HG03108 (cell line): ENCODE measurements at regions not wholly inside any gene's neighbourhood (a gene's known extent, or its start where the extent isn't known, plus 50 kb on each side); places are given as distances from the start of the nearest gene placed in this dataset.

Source experiments
- ATAC-seq: cut with Tn5 transposase; IDR thresholded peaks from one replicate; pipeline ENCODE4 v1.9.1; 2021; ENCODE audit warnings: moderate library complexity; ENCODE audit not compliant: unreplicated experiment

DNA sequence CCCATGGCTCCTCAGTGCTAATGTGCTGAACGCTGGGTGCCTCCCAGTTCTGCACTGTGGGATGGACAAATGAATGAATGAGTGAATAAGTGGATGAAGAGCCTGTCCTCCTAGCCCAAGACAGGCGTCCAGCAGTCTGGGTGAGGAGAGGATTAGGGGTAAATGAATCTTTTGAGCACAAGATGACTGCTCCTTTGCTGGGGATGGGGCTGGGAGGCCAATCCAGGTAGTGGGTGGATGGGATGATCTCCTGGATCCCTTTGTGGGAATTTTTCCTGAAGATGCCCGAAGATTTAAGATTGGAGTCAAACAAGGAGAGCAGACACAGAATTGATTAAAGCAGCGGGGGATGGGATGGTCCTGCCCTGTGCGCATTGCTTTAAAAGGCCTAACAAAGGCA is 65.3 kb upstream of the MLN start:
- ATAC-seq: no peak

DNA sequence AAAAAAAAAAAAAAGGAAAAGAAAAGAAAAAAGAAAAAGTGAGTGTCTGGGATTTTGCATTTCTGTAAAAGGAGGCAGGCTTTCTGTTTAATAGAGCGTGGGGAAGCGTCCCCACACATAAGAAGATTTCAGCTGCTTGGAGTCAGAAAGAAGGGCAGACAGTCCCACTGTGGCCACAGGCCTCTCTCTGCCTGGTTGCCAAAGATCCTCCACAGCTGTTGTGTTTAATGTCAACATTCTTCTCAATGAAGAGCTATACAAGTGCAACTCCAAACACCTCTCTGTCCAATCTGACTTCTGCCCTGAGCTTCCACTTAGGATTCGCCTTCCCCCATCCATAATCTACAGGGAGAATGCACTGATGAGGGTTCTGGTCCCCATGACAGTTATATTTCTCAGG is 64.3 kb upstream of the MLN start:
- no peak for ATAC-seq

DNA sequence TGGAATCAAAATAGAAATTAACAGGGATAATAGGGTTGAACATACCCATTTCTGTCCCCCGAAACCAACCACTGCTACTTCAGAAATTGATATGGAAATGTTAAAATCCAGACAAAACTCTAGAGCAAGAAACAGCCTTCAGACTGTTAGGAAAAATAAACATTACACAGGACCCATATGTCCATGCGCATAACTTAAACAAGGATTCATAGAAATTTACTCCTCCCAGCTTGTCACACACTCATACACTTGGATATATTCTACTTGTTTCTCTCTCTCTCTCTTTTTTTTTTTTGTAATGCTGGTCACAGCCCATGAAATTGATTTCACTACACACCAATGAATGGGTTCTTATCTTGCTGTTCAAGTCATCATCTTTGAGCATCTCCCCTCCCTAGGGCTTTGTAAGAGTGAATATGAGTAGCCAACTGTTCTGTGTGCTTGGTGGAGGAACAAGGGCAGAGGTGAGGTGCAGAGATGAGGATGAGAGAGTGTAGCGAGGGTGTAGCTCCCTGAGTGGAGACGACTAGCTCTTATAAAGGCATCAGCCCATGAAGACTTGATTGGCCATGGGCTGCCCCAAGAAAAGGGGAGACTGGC is 61.8 kb upstream of the MLN start:
- ATAC-seq: no peak

DNA sequence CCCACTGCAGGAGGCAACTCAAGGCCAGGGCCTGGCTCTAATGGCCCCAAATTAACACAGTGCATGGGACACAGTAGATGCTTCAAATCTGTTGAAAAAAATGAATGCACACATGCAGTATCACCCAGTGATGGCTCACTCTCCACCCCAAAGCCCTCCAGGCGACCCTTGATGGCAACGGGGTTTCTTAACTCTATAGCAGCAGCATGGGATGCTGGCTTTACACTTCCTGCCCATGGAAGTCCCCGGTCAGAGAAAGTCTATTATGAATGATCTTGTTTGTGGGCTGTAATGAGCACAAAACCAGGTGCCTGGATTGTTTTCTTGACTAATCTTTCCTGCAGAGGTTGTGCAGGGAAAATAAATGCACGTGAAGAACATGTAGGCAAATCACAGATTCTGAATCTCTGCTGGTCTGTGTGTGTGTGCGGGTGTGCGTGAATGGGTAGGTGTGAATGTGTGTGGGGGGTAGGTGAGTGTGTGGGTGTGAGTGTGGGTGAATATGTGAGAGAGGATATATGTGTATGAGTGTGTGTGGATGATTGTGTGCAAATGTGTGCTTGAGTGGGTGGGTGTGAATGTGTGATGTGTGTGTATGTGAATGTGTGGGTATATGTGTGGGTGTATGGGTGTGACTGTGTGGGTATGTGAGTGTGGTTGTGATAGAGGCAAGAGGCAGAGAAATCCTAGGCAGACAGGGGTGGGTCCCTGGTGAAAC is 60.1 kb upstream of the MLN start:
- ATAC-seq: no peak

DNA sequence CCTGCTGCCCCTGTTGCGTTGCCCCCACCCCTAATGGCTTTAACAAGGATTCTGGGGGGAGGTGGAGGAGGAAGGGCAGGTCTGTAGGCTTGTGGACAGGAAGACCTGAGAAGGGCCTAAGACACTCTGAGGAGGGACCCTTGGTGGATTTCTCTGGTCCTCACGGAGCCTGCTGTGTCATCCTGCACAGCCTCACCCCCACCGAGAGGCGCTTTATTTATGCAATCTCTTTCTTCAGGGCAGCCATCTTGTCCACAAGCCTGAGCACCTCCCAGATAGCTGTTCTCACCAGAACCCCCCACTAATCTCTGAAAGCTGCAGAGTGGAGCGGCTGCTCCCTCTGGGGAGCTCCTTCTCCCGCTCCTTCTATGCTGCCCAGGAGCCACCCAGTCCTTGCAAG is 59.3 kb upstream of the MLN start:
- no peak for ATAC-seq

DNA sequence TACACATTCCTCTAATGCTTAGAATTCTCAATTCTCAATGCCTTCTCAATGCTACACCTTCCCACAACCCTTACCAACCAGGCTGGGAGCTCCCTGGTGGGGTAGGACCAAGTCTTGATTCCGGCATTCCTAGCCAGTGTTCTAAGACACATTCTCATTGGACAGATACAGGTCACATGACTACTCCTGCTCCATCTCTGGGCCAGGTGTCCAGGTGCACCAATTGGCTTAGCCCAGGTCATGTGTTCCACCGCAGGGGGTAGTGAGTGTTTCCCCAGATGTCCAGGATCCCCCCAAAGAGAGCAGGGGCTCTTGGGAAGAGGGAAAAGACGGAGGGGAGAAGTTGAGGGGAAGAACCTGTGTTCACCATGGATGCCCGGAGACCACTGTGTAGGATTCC is 58.7 kb upstream of the MLN start:
- no peak for ATAC-seq

DNA sequence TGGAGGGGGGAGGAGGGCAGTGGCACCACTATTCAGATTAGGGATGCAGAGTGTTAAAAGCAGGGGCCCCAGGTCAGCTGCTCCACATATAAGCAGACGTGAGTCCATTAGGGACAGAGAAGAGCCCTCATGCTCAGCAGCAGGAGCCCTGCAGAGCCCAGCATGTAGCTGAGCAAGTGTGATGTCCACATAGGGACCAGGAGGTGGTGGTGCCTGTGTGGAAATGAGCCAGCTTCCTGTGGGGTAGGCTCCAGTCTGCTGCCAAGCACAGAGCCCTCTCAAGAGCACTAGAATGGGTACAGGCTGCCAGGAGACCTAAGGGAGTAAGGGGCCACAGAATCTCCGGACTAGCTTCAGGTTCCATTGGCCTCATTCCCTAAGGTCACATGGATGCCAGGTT is 57.9 kb upstream of the MLN start:
- ATAC-seq: no peak

DNA sequence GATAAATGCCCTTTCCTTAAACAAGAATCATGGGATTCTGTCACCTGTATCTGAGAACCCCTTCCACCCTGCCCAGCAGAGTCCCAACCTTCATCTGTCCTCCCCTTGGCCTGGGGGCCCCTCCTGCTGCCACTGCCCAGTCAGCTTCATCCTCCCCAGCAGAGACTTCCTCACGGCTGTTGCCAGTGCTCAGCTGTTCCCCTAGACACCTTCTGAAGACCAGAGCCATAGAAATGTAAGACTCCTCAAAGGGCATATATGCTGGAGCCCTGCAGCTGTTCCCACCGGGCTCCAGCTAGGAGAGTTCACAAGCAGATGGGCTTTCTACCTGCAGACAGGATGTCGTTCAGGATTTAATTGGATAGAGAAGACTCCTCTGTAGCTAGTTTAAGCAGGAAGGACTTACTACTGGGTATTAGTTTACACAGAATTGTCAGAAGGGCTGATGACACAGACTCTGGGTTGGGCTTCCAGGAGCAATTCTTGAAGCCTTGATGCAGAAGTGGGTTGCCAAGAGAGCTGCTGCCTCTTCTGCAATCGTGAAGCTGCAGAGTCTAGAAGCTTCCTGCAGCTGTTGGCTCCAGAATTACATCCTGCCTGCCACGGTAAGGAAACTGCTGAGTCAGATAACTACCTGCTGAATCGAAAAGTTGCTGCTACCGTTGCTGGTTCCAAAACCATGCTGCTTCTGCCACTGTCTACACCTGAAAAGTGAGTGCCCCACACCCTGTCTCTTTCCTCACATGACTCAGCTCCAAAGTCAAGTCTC is 57.1 kb upstream of the MLN start:
- ATAC-seq: no peak

DNA sequence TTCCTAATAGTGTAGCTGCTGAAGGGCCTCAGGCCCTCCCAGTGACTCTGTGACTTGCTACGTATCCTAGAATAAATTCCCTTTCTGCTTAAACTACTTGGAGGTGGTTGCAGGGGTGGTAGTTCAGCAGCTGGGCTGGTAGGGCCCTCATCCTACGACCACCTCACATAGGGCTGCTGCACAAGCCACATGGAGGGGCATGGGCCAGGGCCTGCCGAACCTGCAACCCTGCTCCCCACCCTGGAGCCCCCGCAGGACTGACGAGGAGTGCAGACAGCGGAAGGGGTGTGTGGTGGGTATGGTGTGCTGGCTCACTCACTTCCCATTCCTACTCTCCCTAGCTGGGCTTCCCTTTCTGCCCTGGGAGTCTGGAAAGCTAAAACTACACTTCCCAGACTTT is 56.2 kb upstream of the MLN start:
- ATAC-seq: no peak

DNA sequence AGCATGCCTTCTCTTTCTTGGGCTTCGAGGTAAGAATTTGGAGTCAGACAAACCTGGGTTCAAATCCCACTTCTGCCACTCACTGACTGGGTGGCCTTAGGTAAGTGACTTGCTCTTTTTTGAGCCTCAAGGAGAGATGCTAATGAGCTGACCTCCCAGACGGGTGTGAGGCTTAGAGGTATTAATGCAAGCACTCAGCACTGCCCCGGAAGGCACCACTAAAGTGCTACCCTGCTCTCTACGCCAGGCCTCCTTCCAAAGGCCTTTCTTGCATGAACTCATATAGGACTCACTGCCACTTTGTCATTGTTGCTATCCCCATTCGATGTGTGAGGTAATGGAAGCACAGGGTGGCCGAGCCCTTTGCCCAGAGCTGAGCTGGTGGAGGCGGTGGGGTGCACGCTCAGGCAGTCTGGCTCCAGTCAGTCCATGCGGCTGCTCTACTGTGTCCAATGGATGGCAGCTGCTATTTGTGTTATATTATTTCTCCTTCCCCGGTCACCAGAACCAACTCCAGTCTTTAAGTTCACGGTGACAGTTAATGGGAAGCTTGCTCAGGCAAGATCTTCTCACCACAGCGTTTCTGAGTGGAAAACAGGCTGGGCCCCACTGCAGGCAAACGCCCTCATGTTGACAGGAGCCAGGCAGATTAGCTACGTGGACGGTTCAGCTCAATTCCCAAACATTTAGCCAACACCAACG is 55.2 kb upstream of the MLN start:
- ATAC-seq: no peak

DNA sequence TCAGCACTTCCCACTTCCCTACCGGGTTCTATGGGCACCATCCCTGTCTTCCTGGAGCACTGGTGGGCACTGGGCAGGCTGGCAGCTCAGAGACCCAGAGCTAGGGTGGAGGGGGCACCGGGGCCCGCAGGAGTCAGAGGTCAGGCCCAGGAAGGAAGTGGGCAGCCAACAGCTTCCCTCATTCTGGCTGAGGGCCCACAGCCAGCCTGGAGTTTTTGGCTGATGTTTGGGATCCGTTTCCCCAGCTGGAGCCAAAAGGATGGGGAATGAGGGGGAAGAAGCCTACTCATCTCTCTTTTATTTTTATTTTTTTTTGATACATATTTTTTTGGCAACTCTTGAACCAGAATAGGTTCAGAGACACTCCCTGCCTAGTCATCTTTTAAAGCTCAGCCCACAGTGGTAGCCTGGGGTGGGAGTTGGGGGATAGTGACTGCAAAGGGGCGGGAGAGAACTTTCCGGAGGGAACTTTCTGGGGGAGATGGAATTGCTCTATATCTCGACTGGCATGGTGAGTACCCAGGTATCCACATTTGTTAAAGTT is 54.2 kb upstream of the MLN start:
- no peak for ATAC-seq

DNA sequence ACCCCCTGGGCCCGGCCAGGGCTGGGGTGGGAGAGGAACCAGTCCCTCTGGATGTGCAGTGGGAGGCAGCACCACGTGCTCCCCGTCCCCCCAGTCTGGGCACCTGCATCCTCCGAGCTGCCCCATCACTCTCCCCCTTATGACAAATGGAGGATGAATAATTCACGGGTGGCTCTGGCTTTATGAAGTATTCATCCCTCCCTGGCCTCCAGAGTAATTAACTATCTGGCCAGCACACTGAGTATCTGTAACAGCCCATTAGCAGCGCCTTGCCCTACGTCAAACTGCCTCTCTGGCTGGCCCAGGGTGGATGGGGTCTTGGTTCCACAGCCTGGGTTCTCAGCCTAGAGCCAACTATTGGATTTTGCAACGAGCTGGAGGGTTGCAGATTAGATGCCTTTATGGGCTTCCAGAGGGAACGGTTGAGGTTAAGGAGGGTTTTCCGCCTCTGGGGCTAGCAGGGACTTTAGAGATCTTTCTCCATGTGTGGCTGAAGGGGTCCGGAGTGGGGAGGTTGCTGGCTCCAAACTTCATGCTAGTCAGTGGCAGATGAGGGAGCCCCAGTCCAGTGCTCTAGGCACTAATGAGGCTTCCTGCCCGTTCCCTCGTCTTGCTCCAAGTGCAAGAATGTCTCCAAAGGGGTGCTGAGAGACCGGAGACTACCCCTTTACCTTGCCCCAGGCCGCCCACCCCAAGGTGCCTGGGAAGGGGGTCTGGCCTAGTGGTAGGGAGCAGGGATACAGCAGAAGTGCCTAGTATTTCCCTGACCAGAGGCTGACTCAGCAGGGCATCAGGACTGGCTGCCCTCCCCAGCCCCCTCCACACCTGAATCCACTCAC is 53.5 kb upstream of the MLN start:
- ATAC-seq: no peak

DNA sequence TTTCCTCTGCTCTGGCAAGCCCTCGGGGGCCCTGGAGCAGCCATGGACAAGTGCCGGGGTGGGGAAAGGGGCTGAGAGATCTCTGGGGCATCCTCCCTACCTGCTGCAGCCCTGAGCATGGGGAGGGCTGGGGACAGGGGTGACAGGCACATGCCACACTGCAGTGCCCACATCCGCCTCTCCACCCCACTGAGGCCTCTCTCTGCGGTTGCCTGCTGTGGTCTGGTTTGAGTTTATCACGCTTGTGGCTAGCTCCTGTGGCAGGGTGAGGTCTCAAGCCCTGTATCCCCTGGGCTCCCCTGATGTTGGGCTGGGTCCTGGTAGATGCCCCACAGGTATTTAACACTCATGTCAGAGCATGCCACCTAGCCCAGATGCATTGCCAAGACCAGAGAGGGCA is 52.9 kb upstream of the MLN start:
- ATAC-seq: peak; percentile 55

DNA sequence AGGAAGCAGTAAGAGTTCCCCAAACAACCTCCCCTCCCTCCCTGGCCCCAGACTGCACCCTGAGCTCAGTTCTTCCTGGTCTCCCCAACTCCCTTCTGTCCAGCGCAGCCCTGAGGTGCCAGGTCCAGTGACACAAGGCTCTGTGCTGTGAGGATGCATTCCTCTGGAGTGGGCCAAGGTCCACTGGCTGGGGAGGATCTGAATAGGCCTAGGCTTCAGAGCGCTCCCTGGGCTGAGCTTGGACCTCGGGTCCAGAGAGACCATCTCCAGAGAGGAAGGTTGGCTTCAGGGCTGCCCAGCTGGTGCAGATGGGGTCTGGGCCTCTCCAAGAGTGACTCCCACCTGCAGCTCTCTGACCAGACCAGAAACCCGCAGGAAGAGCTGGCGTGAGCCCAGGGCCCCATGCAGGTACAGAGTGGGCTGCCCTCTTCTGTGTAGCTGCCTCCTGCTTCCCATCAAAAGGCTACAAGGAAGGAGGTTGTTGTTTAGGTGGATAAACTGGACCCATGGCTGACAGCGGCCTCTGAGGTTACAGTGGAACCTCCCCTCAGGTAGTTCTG is 52.3 kb upstream of the MLN start:
- no peak for ATAC-seq

DNA sequence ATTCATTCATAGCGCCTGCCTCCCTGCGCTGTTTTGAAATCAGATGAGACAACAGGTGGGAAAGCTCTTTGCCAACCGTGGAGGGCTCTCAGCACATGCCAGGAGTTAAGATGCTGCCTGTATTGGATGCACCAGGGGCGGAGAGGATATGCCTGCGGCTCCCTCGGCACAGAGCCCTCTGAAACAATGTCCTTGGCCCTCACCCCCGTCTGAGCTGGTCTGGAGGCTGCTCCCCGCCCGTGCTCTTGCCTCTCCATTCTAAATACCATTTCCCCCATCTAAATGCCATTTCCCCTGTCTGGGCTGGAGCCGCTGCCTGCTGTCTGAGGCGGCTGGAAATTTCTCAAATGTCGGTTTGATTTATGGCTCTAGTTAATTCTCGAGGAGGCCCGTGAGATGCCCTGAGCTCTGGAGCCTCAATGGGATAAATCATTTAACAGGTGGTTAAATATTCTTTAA is 50.8 kb upstream of the MLN start:
- ATAC-seq: no peak

DNA sequence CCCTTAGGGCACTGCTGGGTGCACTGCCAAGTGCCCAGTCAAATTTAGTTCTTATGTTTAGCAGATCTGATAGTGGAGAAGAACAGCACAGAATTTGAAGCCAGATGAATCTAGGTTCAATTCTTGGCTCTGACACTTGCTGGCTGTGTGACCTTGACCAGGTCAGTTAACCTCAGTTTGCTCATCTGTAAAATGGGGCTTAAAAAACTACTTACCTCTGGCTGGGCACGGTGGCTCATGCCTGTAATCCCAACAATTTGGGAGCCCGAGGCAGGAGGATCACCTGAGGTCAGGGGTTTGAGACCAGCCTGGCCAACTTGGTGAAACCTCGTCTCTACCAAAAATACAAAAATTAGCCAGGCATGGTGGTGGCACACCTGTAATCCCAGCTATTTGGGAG is 49.9 kb upstream of the MLN start:
- ATAC-seq: no peak
